Spleen (tissue), 11 donors: ENCODE measurements at regions not wholly inside any gene's neighbourhood (a gene's known extent, or its start where the extent isn't known, plus 50 kb on each side); places are given as distances from the start of the nearest gene placed in this dataset.
A peak's percentile ranks its signal among the peaks of the same experiment; 100 is the strongest.

Experiments
- DNase-seq: peaks from one replicate; pipeline ENCODE4 v3.0.0-alpha.2; 2020
- H3K27ac ChIP-seq, 8 donors: fragments of 200-600 bp; sonication (generic) in 7 of 8; 1 replicate in 4 of 8; 2 replicates in 4 of 8; pipeline versions ENCODE4 v1.5.0 to v1.8.0; 2016 to 2021; ENCODE audit warnings: inconsistent platforms in 4 of 8, mild to moderate bottlenecking in 4 of 8, moderate library complexity in 1 of 8
- H3K27me3 ChIP-seq, 7 donors: fragments of 200-600 bp; sonication (generic) in 6 of 7; replicated peaks in 1 of 7; 1 replicate in 4 of 7; 2 replicates in 3 of 7; pipeline versions ENCODE4 v1.5.0 to v1.8.0; 2016 to 2021; ENCODE audit warnings: inconsistent platforms in 3 of 7, mild to moderate bottlenecking in 1 of 7
- H3K36me3 ChIP-seq, 6 donors: fragments of 200-600 bp; sonication (generic) in 5 of 6; 1 replicate in 4 of 6; 2 replicates in 2 of 6; pipeline versions ENCODE4 v1.5.0 to v1.8.0; 2016 to 2021; ENCODE audit warnings: inconsistent platforms in 2 of 6
- H3K4me1 ChIP-seq, 6 donors: fragments of 200-600 bp; sonication (generic) in 5 of 6; 1 replicate in 3 of 6; 2 replicates in 3 of 6; pipeline versions ENCODE4 v1.5.0 to v1.8.0; 2016 to 2021; ENCODE audit warnings: inconsistent platforms in 3 of 6
- H3K4me3 ChIP-seq, 8 donors: fragments of 200-600 bp; sonication (generic) in 7 of 8; 1 replicate in 4 of 8; 2 replicates in 4 of 8; pipeline versions ENCODE4 v1.5.0 to v1.8.0; 2016 to 2021; ENCODE audit warnings: inconsistent platforms in 4 of 8, mild to moderate bottlenecking in 4 of 8, moderate library complexity in 2 of 8
- H3K9me3 ChIP-seq, 8 donors: fragments of 200-600 bp; sonication (generic) in 7 of 8; 1 replicate in 4 of 8; 2 replicates in 4 of 8; pipeline versions ENCODE4 v1.5.0 to v1.8.0; 2016 to 2021; ENCODE audit warnings: inconsistent platforms in 4 of 8
- CTCF ChIP-seq, 11 experiments: fragments of 200-600 bp in 7 of 11; fragments of 450-650 bp in 4 of 11; sonication (generic) in 4 of 11; IDR thresholded peaks in 8 of 11; conservative IDR thresholded peaks in 3 of 11; 1 replicate in 7 of 11; 2 replicates in 4 of 11; pipeline versions ENCODE4 v1.4.0 to v1.8.0; 2016 to 2021; ENCODE audit warnings: antibody characterized with exemption in 11 of 11, inconsistent platforms in 4 of 11, mild to moderate bottlenecking in 1 of 11
- POLR2A ChIP-seq, 3 donors: fragments of 450-650 bp; IDR thresholded peaks; one replicate each; pipeline ENCODE4 v1.5.1; 2017; ENCODE audit warnings: antibody characterized with exemption in 3 of 3, mild to moderate bottlenecking in 1 of 3
- POLR2AphosphoS5 ChIP-seq, 3 donors: sonication (generic); formaldehyde crosslinking; IDR thresholded peaks; one replicate each; pipeline ENCODE4 v1.5.1; 2017; ENCODE audit warnings: antibody characterized with exemption in 3 of 3
- WGBS, 5 donors: extraction: QIAGEN DNeasy Blood & Tissue Kit in 3 of 5; methylation state at CpG; one replicate each; pipeline versions ENCODE4 v1.1.5 to v1.1.7; 2013 to 2018; 5-methylcytosine and 5-hydroxymethylcytosine counted together
- intact Hi-C: fragments of 100-400 bp; cut with DNase I; formaldehyde crosslinking; loops from one replicate; pipeline ENCODE4 v1.15.0; 2023; ENCODE audit warnings: low total_unique reads
- donor health status: healthy with polysubstance abuse.
- donor health status: DM: no; HTN: no; CAD: no; lungs with moderate emphysema.
- donor health status: DM: no; HTN: no; CAD: no.
- donor health status: Bipolar disorder and iron deficiency.
- donor health status: healthy.
- donor health status: DM: no; HTN: no; CAD: no.
- donor health status: DM: yes; HTN: yes; CAD: no.

- H3K4me1 ChIP-seq, result no peaks in the 10 kb centered on the region
- no peak for DNase-seq
- H3K27me3 ChIP-seq, result peaks cover 0 to 5% (median 0%) of the 10 kb centered on the region in 7 donors
- H3K27ac ChIP-seq, result no peak overlapping the region
- H3K36me3 ChIP-seq, result no peaks in the 10 kb centered on the region
- TF ChIP-seq POLR2A (IDR thresholded peaks at IDR 0.05) (no peak), POLR2AphosphoS5 (IDR thresholded peaks at IDR 0.05) (no peak), CTCF (IDR thresholded peaks at IDR 0.05 in 8 of 11, conservative IDR thresholded peaks at IDR 0.05 in 3 of 11) (no peak)
- intact Hi-C loops, result no loop called here
- no peaks in the 10 kb centered on the region for H3K9me3 ChIP-seq
- H3K4me3 ChIP-seq, result no peak overlapping the region
- WGBS, 5 donors, result 79 to 92% (median 85%) methylated on average over 6 of the region's 6 CpGs
These were observed 59.4 kb upstream of the CCNG1 start for GRCh38 chr5:163377982-163378381.

- H3K4me3 ChIP-seq, result no peak overlapping the region
- no peaks in the 10 kb centered on the region for H3K36me3 ChIP-seq
- TF ChIP-seq POLR2A (IDR thresholded peaks at IDR 0.05) (no peak), CTCF (IDR thresholded peaks at IDR 0.05 in 8 of 11, conservative IDR thresholded peaks at IDR 0.05 in 3 of 11) (no peak), POLR2AphosphoS5 (IDR thresholded peaks at IDR 0.05) (no peak)
- DNase-seq, result no peak
- H3K9me3 ChIP-seq, result no peaks in the 10 kb centered on the region
- intact Hi-C loops, result no loop called here
- peaks cover 0 to 5% (median 0%) of the 10 kb centered on the region in 7 donors for H3K27me3 ChIP-seq
- WGBS, 5 donors, result 69 to 82% (median 78%) methylated on average over 7 of the region's 7 CpGs
- peak overlapping the region in 1 of 8 donors; percentile 19 for H3K27ac ChIP-seq
- no peaks in the 10 kb centered on the region for H3K4me1 ChIP-seq
These were observed 57.9 kb upstream of the CCNG1 start for GRCh38 chr5:163379298-163380155.

GRCh38 chr5:163381832-163382231, 55.6 kb upstream of the CCNG1 start:
- Histone ChIP-seq H3K27ac (no peak overlapping the region), H3K9me3 (no peaks in the 10 kb centered on the region), H3K4me3 (no peak overlapping the region), H3K36me3 (no peaks in the 10 kb centered on the region), H3K4me1 (no peaks in the 10 kb centered on the region), H3K27me3 (peaks cover 0 to 3% (median 0%) of the 10 kb centered on the region in 7 donors)
- TF ChIP-seq POLR2A (IDR thresholded peaks at IDR 0.05), result no peak
- TF ChIP-seq CTCF (IDR thresholded peaks at IDR 0.05 in 8 of 11, conservative IDR thresholded peaks at IDR 0.05 in 3 of 11), result no peak
- no peak for TF ChIP-seq POLR2AphosphoS5 (IDR thresholded peaks at IDR 0.05)
- intact Hi-C loops, result no loop called here
- DNase-seq, result no peak
- 93 to 97% (median 94%) methylated on average over 3 of the region's 3 CpGs for WGBS, 5 donors

- Histone ChIP-seq H3K9me3 (peaks cover 0 to 9% (median 0%) of the 10 kb centered on the region in 8 donors), H3K4me1 (no peaks in the 10 kb centered on the region), H3K4me3 (no peak overlapping the region), H3K36me3 (no peaks in the 10 kb centered on the region), H3K27me3 (no peaks in the 10 kb centered on the region), H3K27ac (no peak overlapping the region)
- intact Hi-C loops, result no loop called here
- WGBS, 5 donors, result 78 to 99% (median 95%) methylated on average over 3 of the region's 3 CpGs
- TF ChIP-seq POLR2AphosphoS5 (IDR thresholded peaks at IDR 0.05) (no peak), POLR2A (IDR thresholded peaks at IDR 0.05) (no peak), CTCF (IDR thresholded peaks at IDR 0.05 in 8 of 11, conservative IDR thresholded peaks at IDR 0.05 in 3 of 11) (no peak)
- no peak for DNase-seq
These were observed 53.6 kb upstream of the CCNG1 start for GRCh38 chr5:163383754-163384153.
